Stimulated activated CD8-positive, alpha-beta memory T cell treated with anti-CD3 and anti-CD28 coated beads, Interleukin-4, amount 100 ng/mL, for 1 hour (primary cell): ENCODE measurements at regions not wholly inside any gene's neighbourhood (a gene's known extent, or its start where the extent isn't known, plus 50 kb on each side); places are given as distances from the start of the nearest gene placed in this dataset.
"Not testable (repeated sequence)": the region's sequence is repeated elsewhere in the genome, so short reads cannot be mapped to it uniquely, and the experiment has no call there.

Experiments
- DNase-seq, 2 donors: peaks; one replicate each; pipeline ENCODE4 v3.0.0-alpha.2; 2020; ENCODE audit warnings: low read depth in 2 of 2, low spot score in 1 of 2

- DNase-seq, result no peak
These were observed 76.3 kb upstream of the C7orf33 start for GRCh38 chr7:148514236-148514635.

- DNase-seq, result no peak
These were observed 75.3 kb upstream of the C7orf33 start for GRCh38 chr7:148515237-148515636.

- no peak for DNase-seq
These were observed 74.6 kb upstream of the C7orf33 start for GRCh38 chr7:148515728-148516695.

- DNase-seq, result not testable (repeated sequence)
These were observed 71.2 kb upstream of the C7orf33 start for GRCh38 chr7:148519386-148519785.

- no peak for DNase-seq
These were observed 69.3 kb upstream of the C7orf33 start for GRCh38 chr7:148521271-148521670.

GRCh38 chr7:148523550-148523949 is 67.0 kb upstream of the C7orf33 start:
- DNase-seq, result no peak

GRCh38 chr7:148524479-148525224 is 65.9 kb upstream of the C7orf33 start:
- DNase-seq, result no peak

GRCh38 chr7:148527717-148528168 is 62.8 kb upstream of the C7orf33 start:
- peak; percentile 43 to 67 for DNase-seq

- DNase-seq, result no peak
These were observed 55.3 kb upstream of the C7orf33 start for GRCh38 chr7:148535217-148535616.

- no peak for DNase-seq
These were observed 53.1 kb upstream of the C7orf33 start for GRCh38 chr7:148537435-148537834.

- no peak for DNase-seq
These were observed 50.4 kb upstream of the C7orf33 start for GRCh38 chr7:148540041-148540738.
